ENCODE measurements at regions not wholly inside any gene's neighbourhood (a gene's known extent, or its start where the extent isn't known, plus 50 kb on each side); places are given as distances from the start of the nearest gene placed in this dataset.

DNA sequence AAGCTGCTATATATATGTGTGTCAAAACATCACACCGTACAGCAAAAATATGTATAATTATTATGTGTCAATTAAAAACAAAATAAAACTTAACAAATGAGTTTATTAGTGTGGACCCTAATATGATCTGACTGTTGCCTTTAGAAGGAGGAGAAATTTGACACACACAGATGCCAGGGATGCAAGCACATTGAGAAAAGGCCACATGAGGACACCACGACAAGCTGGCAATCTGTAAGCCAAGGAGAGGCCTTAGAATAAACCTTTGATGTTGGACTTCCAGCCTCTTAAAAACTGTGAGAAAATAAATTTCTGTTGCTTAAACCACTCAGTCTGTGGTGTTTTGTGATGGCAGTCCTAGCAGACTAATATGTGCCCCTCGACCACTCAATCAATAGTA, 214.7 kb downstream of the KCNS3 start (continued):
- TF ChIP-seq ETS1 (IDR thresholded peaks at IDR 0.05) (no peak), CTCF (conservative IDR thresholded peaks at IDR 0.05; ENCODE audit: low read depth in 2 of 2) (no peak), EZH2 (IDR thresholded peaks at IDR 0.05; ENCODE audit: low read depth, unreplicated experiment) (no peak), NANOG (IDR thresholded peaks at IDR 0.05; ENCODE audit: borderline replicate concordance) (no peak), JUNB (IDR thresholded peaks at IDR 0.05; ENCODE audit: unreplicated experiment) (no peak), EZH2phosphoT487 (IDR thresholded peaks at IDR 0.05; ENCODE audit: unreplicated experiment) (no peak), STAT1 (IDR thresholded peaks at IDR 0.05; ENCODE audit: unreplicated experiment) (no peak)

DNA sequence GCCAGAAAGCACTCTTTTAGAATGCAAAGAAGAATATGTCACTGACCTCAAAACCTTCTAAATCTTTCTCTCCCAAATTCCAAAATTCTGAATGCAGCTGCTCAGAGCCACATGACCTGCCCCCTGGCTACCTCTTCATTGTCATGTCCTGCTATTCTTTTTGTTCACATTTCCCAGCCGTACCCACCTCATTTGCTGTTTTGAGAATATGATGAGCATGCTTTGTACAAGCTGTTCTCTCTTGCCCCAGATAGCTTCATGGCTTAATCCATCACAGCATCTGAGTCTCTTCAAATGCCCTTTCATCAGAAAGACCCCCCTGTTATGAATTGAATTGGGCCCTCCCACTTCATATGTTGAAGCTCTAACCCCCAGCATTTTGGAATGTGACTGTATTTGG, 214.3 kb downstream of the KCNS3 start:
- Mint-ChIP-seq H3K27ac (no peak overlapping the region), H3K9me3 (no peaks in the 10 kb centered on the region), H3K27me3 (ENCODE audit: insufficient read depth, low read depth, poor library complexity) (no peaks in the 10 kb centered on the region), H3K4me1 (peaks cover 3% of the 10 kb centered on the region; the same call in 1 of the 3 replicates), H3K4me3 (no peak overlapping the region), H3K36me3 (ENCODE audit: low read depth) (no peaks in the 10 kb centered on the region)
- H3K27me3 ChIP-seq (ENCODE audit: insufficient read depth), result no peaks in the 10 kb centered on the region
- H3K9me2 ChIP-seq (ENCODE audit: insufficient read depth), result peaks cover 14% of the 10 kb centered on the region; the same call in 1 of the 2 replicates
- ATAC-seq (no peak), DNase-seq (ENCODE audit: low spot score) (no peak)
- no peak overlapping the region for H3K4me2 ChIP-seq
- TF ChIP-seq STAT1 (IDR thresholded peaks at IDR 0.05; ENCODE audit: unreplicated experiment) (no peak), JUNB (IDR thresholded peaks at IDR 0.05; ENCODE audit: unreplicated experiment) (no peak), POLR2AphosphoS5 (IDR thresholded peaks at IDR 0.05; ENCODE audit: low read depth) (no peak), ETS1 (IDR thresholded peaks at IDR 0.05) (no peak), CTCF (conservative IDR thresholded peaks at IDR 0.05; ENCODE audit: low read depth in 2 of 2) (no peak), NANOG (IDR thresholded peaks at IDR 0.05; ENCODE audit: borderline replicate concordance) (no peak)
- TF ChIP-seq, protein P1, sequence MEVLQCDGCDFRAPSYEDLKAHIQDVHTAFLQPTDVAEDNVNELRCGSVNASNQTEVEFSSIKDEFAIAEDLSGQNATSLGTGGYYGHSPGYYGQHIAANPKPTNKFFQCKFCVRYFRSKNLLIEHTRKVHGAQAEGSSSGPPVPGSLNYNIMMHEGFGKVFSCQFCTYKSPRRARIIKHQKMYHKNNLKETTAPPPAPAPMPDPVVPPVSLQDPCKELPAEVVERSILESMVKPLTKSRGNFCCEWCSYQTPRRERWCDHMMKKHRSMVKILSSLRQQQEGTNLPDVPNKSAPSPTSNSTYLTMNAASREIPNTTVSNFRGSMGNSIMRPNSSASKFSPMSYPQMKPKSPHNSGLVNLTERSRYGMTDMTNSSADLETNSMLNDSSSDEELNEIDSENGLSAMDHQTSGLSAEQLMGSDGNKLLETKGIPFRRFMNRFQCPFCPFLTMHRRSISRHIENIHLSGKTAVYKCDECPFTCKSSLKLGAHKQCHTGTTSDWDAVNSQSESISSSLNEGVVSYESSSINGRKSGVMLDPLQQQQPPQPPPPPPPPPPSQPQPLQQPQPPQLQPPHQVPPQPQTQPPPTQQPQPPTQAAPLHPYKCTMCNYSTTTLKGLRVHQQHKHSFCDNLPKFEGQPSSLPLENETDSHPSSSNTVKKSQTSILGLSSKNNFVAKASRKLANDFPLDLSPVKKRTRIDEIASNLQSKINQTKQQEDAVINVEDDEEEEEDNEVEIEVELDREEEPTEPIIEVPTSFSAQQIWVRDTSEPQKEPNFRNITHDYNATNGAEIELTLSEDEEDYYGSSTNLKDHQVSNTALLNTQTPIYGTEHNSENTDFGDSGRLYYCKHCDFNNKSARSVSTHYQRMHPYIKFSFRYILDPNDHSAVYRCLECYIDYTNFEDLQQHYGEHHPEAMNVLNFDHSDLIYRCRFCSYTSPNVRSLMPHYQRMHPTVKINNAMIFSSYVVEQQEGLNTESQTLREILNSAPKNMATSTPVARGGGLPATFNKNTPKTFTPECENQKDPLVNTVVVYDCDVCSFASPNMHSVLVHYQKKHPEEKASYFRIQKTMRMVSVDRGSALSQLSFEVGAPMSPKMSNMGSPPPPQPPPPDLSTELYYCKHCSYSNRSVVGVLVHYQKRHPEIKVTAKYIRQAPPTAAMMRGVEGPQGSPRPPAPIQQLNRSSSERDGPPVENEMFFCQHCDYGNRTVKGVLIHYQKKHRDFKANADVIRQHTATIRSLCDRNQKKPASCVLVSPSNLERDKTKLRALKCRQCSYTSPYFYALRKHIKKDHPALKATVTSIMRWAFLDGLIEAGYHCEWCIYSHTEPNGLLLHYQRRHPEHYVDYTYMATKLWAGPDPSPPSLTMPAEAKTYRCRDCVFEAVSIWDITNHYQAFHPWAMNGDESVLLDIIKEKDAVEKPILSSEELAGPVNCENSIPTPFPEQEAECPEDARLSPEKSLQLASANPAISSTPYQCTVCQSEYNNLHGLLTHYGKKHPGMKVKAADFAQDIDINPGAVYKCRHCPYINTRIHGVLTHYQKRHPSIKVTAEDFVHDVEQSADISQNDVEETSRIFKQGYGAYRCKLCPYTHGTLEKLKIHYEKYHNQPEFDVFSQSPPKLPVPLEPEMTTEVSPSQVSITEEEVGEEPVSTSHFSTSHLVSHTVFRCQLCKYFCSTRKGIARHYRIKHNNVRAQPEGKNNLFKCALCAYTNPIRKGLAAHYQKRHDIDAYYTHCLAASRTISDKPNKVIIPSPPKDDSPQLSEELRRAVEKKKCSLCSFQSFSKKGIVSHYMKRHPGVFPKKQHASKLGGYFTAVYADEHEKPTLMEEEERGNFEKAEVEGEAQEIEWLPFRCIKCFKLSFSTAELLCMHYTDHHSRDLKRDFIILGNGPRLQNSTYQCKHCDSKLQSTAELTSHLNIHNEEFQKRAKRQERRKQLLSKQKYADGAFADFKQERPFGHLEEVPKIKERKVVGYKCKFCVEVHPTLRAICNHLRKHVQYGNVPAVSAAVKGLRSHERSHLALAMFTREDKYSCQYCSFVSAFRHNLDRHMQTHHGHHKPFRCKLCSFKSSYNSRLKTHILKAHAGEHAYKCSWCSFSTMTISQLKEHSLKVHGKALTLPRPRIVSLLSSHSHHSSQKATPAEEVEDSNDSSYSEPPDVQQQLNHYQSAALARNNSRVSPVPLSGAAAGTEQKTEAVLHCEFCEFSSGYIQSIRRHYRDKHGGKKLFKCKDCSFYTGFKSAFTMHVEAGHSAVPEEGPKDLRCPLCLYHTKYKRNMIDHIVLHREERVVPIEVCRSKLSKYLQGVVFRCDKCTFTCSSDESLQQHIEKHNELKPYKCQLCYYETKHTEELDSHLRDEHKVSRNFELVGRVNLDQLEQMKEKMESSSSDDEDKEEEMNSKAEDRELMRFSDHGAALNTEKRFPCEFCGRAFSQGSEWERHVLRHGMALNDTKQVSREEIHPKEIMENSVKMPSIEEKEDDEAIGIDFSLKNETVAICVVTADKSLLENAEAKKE (CRISPR knock-in tag; IDR thresholded peaks at IDR 0.05), result no peak
- H4K20me1 ChIP-seq (replicated peaks; ENCODE audit: insufficient read depth), result no peaks in the 10 kb centered on the region
- no peaks in the 10 kb centered on the region for H3K36me3 ChIP-seq (ENCODE audit: insufficient read depth)
- no peak overlapping the region for H2AFZ ChIP-seq
- no peaks in the 10 kb centered on the region for H3K79me2 ChIP-seq (replicated peaks; ENCODE audit: insufficient read depth)
- H3K4me1 ChIP-seq (ENCODE audit: insufficient read depth), result no peaks in the 10 kb centered on the region
- no peak overlapping the region for H3K4me3 ChIP-seq
- H3F3A ChIP-seq (replicated peaks; ENCODE audit: low read depth), result no peaks in the 10 kb centered on the region
- no peak overlapping the region for H3K27ac ChIP-seq (ENCODE audit: low read depth)
